ENCODE measurements at regions not wholly inside any gene's neighbourhood (a gene's known extent, or its start where the extent isn't known, plus 50 kb on each side); places are given as distances from the start of the nearest gene placed in this dataset.

DNA sequence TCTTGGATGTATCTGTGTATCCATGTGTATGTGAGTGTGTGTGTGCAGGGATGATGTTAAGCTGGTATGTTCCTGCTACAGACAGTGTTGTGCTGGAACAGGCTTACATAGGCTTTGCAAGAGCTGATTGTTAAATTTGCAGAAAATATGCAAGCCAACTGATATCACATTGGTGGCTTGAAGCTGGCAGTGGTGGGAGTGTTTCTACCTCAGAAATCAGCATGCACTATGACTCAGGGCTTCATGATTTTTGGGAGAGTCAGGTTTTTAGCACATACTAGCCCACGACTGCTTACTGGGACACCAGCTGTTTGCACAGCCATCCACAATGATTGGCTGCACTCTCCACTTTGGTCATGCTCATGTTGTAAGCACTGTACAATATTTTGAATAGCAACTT is 261.8 kb downstream of the DHX15 start:
- in situ Hi-C loops (cut with MboI; ENCODE audit: low pct_unique_long_range_greater_than_20kb, low sequenced_read_pairs) = no loop called here
- no peak for DNase-seq

DNA sequence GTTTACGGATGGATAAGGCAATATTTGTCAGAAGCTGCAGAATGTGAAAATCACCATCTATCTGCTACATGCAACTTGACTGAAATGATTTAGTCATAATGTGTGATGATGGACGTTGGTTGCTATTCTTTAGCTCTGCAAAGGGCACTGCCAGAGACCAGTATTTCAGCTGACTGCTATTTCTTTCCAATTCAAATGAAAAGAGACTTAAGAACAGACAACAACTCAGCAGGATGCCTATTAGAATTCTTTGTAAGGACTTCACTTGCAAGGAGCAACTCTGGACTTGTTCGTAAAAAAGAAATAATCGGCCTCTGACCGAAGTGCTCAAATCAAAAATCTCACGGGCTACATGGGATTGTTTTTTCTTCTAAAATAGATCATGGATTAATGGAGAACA is 262.7 kb downstream of the DHX15 start:
- no peak for DNase-seq
- in situ Hi-C loops (cut with MboI; ENCODE audit: low pct_unique_long_range_greater_than_20kb, low sequenced_read_pairs) = no loop called here

DNA sequence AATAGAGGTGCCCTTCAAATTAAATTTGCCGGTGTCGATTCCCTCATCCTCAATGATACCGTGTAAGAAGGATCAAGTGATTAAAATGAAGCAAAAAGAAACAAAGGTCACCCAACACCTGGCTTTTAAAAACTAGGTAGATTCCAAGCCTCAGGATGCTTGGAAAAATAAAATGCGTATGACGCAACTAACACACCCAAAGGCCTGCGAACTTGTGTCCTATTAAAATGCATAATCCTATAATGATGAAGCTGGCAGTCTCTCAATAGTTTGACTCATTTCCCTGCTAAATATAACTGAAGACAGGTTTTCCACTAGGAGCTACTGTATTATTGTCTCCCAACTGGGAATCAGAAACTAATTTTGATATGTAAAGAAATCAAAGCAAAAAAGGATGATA is 263.2 kb downstream of the DHX15 start:
- in situ Hi-C loops (cut with MboI; ENCODE audit: low pct_unique_long_range_greater_than_20kb, low sequenced_read_pairs) = no loop called here
- DNase-seq = no peak

DNA sequence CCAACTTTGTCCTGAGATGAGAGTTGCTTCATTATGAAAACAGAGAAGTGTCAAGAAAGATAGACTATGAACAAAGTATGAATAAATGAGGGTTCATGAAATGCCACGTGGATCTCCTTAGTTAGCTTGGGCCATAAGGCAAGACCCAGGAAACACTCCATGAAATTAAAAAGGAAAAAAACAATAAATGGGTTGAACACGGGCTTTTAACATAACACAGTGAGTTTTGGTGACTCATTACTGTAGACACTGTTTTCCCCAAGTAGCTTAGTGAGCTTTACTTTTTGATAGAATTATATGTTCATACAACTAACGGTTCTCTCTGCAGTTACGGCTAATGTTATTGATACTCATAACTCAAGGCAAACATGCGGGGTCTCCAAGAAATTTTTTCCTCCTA is 265.0 kb downstream of the DHX15 start:
- in situ Hi-C loops (cut with MboI; ENCODE audit: low pct_unique_long_range_greater_than_20kb, low sequenced_read_pairs) = no loop called here
- DNase-seq = no peak

DNA sequence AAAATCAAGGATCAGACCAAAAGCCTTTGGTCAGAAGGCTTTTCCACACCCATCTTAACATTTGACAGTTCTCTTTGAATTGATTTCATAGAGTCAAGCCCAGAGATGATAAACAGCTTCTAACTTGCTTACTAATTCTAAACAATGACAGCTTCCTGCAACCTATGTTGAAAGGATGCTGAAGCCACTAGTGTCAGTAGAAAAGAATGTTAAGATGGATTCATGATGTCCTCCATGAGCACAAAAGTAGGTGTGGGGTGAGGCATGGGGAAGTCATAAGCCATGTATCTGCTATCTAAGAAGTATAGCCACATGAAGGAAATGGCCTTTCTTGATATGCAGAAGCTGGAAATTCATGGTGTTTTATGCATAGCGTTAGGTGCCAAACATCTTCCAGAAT is 269.3 kb downstream of the DHX15 start:
- in situ Hi-C loops (cut with MboI; ENCODE audit: low pct_unique_long_range_greater_than_20kb, low sequenced_read_pairs) = no loop called here
- DNase-seq = no peak

DNA sequence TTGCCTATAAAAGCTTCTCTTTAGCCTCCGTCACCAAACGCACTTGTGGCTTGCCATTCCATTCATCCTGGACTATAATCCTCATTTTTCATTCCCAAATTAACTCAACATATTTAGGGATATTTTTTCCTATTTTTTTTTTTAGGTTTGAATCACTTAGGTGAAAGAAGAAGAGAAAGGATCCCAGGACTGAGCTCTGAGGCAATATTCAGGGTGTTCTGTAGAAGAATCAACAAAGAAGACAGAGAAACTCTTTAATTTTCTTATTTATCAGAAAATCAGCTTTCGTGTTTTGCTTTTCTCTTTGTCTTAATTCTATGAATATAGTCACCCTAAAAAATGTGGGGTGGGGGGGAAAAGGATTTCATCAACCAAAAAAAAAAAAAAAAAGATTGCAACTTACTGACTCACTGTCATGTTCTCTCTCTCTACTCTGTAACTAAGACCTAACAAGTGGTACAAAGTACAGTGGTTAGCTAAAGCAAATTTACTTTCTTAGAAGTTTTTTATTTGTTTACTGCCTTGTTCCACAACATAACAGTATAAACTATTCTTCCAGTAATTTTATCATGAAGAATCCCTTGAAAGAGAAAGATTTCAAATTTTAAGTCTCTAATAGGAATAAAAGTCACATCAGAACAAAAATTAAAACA is 272.0 kb downstream of the DHX15 start:
- in situ Hi-C loops (cut with MboI; ENCODE audit: low pct_unique_long_range_greater_than_20kb, low sequenced_read_pairs) = no loop called here

DNA sequence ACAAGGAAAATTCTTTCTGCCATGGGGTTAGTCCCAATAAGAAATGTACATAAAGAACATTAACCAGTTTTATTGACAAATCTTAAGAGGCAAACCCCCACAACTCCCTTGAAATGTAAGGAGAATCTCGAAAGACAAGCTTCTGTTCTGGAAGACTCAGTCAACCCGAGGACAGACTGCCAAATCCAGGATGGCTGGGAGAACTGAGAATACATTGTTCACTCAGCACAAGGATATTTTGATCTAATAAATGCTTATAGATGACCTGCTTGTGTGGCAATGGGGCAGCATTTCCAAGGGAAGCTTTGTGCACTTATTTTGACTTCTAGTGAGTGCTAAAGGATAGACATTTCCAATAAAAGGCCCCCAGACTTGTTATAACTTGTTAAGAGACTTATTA is 280.4 kb downstream of the DHX15 start:
- DNase-seq = no peak
- in situ Hi-C loops (cut with MboI; ENCODE audit: low pct_unique_long_range_greater_than_20kb, low sequenced_read_pairs) = no loop called here

More for the DNA sequence above, 272.0 kb downstream of the DHX15 start:
- DNase-seq = no peak

DNA sequence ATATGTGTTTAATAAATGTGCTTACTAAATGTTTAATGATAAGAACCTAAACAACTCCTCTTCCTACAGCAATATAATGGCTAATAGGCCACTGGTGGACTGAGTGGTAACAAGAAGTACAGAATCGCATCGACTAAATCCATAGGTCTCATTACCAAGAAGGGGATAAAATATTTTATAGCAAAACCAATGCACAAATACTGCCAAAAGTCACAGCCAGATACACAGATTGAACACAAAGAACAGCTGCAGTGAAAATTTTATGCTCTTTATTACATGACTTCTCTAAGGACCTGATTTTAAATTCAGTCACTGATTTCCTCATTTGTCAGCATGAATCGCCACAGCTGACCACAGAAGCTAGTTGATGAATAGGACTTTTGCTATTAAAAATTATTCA is 285.4 kb downstream of the DHX15 start:
- no peak for DNase-seq
- in situ Hi-C loops (cut with MboI; ENCODE audit: low pct_unique_long_range_greater_than_20kb, low sequenced_read_pairs) = no loop called here

DNA sequence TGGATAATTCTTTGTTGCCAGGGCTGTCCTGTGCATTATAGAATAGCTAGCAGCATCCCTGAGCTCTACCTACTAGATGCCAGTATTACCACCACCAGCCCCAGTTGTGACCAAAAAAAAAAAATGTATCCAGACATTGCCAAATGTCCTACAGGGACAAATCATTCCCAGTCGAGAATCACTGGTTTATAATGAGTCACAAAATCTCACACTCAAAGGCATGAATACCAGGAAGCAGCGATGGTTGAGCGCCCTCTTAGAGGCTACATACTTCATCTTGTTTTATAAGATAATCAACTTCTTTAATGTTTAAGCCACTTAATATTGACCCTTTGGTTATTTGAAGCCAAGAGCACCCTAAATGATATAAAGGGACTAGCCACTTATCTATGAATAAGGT is 297.3 kb downstream of the DHX15 start:
- in situ Hi-C loops (cut with MboI; ENCODE audit: low pct_unique_long_range_greater_than_20kb, low sequenced_read_pairs) = no loop called here
- DNase-seq = no peak

DNA sequence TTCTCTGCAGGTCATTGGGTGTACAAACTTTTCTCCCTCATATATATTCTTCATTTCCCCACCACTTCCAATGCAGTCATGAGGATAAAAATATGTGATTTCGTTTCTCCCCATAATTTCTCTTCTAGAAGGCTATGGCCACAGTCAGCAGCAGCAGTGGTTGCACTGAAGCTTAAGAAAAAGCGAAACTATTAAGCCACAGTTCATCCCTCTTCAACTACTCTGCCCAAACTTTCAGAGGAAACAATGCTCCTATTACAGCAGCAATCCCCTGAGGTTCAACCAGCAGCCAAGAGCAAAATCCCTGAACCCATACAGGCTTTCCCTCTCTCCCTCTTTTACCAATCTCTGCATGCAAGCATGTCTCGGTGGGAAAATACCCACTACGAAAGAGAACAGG is 298.6 kb downstream of the DHX15 start:
- in situ Hi-C loops (cut with MboI; ENCODE audit: low pct_unique_long_range_greater_than_20kb, low sequenced_read_pairs) = no loop called here
- DNase-seq = no peak

DNA sequence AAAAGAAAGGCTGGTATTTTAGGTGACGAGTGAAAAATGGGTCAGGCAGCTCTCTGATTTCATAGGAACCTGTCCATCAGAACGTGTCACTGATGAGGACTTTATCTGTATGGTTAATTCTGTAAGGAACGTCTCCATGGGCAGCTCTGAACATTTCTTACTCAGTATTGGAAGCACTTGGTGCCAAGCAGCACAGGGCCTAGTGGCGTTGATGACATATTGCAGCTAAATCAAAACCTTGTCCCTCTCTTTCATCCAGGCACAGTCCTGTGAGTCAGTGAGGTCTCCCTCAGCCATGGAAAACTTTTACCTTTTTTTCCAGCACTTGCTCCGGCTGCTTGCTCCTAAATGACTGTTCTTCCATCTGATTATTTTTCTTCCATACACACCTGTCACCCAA is 301.9 kb downstream of the DHX15 start:
- in situ Hi-C loops (cut with MboI; ENCODE audit: low pct_unique_long_range_greater_than_20kb, low sequenced_read_pairs) = no loop called here
- DNase-seq = no peak

DNA sequence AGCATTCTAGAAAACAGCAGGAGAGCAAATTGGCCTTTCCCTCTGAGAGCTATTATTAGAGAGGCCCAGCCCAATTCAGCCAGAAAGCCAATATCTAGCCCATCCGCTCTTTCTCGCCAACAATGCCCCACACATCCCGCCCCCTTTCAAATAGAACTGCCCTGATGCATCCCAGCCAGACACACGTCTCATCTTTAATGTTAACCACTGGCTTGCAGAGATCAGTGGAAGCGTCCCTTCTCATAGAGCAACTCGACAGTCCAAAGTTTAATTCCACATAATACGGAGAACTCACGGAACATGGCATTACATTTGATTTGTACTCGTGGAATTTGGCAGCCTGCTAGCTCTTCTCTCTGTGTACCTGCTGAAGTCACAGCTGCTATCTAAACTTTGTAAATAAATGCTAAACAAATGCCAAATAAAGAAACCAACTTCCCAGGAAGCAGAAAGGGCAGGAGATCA is 304.4 kb downstream of the DHX15 start:
- DNase-seq = no peak
- in situ Hi-C loops (cut with MboI; ENCODE audit: low pct_unique_long_range_greater_than_20kb, low sequenced_read_pairs) = no loop called here

DNA sequence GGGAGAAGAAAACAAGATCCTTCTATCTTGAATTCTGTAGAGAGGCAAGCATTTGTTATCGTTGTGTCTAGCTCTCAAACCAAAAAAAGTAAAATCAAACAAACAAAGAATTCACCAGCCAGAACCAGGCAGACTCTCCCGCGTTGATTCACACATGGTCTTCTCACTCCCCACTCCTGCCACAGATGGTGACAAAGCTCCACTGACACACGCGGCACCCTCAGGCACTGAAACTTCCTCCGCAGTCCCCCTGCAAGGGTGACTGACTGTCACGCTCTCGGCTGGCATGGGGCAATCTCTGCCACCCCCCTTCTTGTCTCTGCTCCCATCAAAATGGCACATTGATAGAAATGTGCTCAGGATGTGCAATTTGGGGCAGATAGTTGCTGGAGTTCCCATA is 304.9 kb downstream of the DHX15 start:
- in situ Hi-C loops (cut with MboI; ENCODE audit: low pct_unique_long_range_greater_than_20kb, low sequenced_read_pairs) = no loop called here
- no peak for DNase-seq

DNA sequence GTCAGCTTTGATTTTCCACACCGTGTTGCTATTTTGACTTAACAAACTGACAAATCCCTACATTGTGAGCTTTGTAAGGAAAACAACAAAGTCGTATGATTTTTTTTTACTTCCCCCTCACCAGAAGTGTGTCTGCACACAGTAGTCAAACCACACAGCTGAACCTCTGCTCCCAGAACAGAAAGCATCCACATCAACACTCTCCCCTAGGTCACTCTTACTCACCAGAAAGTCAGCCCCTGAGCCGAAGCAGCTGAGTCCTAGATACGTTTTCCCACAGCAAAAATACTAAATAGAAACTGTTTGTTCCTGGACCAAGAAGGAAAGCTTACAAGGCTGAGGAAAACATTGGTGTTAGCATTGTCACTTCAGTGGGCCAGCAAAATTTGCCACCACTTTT is 305.7 kb downstream of the DHX15 start:
- no peak for DNase-seq
- in situ Hi-C loops (cut with MboI; ENCODE audit: low pct_unique_long_range_greater_than_20kb, low sequenced_read_pairs) = no loop called here

DNA sequence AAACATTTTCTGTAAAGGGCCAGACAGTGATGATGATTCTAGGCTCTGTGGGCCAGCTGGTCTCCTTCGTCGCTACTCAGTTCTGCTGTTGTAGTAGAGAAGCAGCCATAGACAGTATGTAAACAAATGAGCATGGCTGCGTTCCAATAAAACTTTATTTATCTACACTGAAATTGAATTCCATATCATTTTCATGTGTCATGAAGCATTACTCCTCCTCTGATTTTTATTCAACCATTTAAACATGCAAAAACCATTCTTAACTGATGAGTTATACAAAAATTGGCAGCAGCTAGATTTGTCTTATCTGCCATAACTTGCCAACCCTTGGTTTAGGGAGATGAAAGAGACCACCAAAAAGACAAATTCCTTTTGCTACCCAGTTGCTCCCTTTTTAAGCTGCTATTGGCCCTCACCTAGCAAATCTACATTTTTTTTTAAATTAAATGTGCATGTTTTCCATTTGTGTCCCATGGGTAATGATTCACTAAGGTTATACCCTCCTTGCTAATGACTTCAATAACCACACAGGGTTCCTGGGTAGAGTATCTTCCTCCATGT is 309.9 kb downstream of the DHX15 start:
- in situ Hi-C loops (cut with MboI; ENCODE audit: low pct_unique_long_range_greater_than_20kb, low sequenced_read_pairs) = no loop called here
- no peak for DNase-seq

DNA sequence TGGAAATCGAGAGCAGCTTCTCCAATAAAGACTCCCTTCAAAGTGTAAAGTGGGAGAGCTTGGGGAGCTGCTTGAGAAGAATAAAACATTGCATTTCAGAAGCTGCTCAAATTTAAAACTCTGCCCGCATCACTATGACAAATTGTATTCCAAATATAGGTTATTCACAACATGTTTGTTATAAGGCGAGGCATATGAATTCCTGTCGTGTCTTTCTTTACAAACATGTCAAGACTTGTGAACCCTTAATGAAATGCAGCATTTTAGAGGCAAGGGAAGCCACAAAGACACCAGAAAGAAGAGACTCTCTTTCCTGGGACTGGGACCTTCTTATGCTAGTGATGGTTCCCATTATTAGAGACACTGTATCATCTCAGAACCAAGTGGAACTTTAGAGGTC is 311.2 kb downstream of the DHX15 start:
- DNase-seq = no peak
- in situ Hi-C loops (cut with MboI; ENCODE audit: low pct_unique_long_range_greater_than_20kb, low sequenced_read_pairs) = no loop called here

DNA sequence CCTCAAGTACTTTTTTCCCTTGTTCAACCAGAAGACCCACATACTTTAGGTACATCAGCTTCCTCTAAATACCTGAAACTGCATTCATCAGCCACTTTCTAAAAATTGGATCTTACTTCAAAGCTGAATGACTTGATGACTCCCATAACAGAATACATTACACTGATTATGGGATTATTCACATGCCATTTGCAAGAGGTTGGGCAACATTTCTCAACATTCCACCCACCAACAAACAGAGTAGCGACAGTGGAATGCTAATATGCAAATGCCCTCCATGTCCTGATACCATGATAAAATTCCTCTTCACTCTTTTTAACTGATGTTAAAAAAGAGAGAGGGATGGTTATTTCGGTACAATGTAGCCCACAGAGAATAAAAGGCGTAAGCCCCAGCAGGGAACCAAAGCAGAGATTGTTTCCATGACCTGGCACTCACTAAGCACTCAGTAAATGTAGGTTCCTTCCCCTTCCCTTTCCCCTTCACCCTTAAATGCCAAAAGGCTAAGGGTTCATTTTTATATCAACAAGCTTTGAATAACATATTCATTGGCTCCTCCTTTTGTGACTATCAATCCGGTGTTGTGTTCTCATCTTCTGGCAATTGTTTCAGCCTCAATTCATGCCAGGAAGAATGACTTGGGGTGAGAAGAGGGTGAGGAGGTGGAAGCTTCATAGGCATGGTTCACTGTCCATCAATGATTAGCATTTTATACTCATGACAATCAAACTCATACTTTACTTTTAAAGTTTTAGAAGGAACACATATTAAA is 317.2 kb downstream of the DHX15 start:
- in situ Hi-C loops (cut with MboI; ENCODE audit: low pct_unique_long_range_greater_than_20kb, low sequenced_read_pairs) = no loop called here
- DNase-seq = no peak

DNA sequence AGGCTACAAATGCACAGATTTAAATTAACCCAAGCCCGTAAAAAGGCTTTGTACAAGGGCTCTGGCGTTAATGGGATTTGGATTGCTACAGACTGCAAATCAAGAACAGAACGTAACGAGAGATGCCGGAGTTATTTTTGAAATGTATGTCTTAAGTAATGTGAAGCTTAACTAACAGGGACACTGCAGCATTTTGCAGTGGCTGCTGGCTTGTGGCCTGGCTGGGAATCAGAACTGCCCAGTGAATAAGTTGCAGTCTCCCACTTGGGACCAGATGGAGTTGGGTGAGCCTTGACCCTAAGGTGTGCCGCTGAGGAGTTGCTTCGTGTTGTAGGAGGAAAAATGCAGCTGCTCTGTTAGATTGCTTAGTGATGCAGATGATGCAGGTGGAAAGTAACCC is 318.4 kb downstream of the DHX15 start:
- no peak for DNase-seq

DNA sequence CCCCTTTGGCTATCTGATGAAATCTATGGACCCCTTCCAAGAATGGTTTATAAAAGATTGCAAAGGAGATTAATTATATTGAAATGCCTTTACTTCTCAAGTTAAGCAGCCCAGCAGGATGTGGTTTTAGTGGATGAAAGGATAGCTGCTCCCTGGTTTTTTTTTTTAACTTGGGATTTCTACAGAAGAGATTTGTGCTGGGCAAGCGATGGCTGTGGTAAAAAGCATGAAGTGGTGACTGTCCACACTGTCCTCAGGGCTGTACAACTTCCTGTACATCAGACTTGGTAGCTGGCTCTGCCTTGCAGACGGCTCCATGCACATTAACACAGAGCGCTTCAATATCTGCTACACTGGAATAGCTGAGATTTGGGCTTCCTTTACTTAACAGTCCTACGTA is 321.7 kb downstream of the DHX15 start:
- in situ Hi-C loops (cut with MboI; ENCODE audit: low pct_unique_long_range_greater_than_20kb, low sequenced_read_pairs) = no loop called here
- no peak for DNase-seq

More for the DNA sequence above, 318.4 kb downstream of the DHX15 start:
- in situ Hi-C loops (cut with MboI; ENCODE audit: low pct_unique_long_range_greater_than_20kb, low sequenced_read_pairs) = no loop called here

DNA sequence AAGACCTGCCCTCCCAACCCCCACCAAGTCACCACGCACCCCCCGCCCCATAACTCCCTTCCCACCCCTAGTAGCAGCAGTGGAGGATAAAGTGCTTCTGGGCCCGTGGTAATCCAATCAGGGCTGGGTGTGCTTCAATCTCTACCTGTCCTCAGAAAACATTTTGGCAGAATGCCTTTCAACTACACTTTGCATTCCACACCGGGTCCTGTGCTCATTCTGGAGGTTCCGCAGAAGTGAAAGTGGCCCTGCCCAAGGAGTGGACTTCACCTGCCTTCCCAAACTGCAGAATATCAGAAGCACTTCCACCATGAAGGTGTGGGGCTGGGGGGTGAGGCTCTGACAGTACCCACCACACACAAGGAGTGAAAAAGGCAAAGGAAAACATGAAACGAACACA is 322.3 kb downstream of the DHX15 start:
- DNase-seq = no peak
- in situ Hi-C loops (cut with MboI; ENCODE audit: low pct_unique_long_range_greater_than_20kb, low sequenced_read_pairs) = no loop called here
